ENCODE measurements at regions not wholly inside any gene's neighbourhood (a gene's known extent, or its start where the extent isn't known, plus 50 kb on each side); places are given as distances from the start of the nearest gene placed in this dataset.

DNA sequence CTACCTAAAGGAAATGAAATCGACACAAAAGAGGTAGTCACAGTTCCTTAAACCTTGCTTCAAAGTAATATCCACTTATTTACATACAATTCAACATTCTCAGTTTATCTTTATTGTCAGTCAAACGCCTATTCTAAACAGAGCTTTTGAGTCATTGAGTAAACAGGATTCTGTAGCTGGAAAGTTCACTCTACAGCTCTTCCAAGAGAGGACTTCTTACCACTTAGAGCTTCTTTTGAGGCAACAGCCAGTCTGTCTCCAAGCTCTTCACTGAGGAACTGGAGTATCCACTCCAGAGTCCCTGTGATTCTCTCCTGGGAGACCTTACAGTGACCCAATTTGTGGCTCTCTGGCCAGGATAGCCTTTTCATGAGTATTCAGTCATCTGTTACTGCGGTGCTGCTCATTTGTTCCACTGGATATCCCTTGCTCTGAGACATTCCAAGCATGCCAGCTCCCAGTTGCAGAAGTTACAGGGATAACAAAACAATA lies 210.9 kb upstream of the OSR1 start:
- no peak overlapping the region for H3K4me3 ChIP-seq (ENCODE audit: low read length)
- DNase-seq: no peak

DNA sequence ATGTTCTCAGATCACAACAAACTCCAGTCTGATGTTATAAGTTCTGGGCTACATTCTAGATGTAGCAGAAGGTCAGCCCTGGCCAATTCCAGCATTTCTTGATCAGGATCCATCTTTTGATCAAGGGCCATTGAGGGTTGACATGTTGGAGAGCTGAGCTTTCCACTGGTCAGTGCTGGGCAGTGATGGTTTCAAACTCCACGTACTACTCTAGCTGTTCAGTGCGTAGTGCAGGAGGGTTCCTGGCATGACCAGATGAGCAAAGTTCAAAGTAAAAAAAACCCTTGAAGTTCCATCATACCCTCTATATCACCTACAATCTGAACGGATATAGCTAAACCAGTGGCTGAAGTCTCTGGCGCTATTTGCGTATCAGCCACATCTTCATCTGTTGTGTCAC lies 210.4 kb upstream of the OSR1 start:
- Histone ChIP-seq H3K4me2 (ENCODE audit: low read depth, low read length) (no peak overlapping the region), H3K79me2 (ENCODE audit: low read length) (no peaks in the 10 kb centered on the region), H3K4me1 (ENCODE audit: low read length) (no peaks in the 10 kb centered on the region), H3K9ac (ENCODE audit: low read length) (no peak overlapping the region), H3K27ac (ENCODE audit: low read length) (no peak overlapping the region), H3F3A (ENCODE audit: insufficient read depth, low read length) (no peaks in the 10 kb centered on the region), H2AFZ (ENCODE audit: low read length) (no peak overlapping the region), H3K4me3 (ENCODE audit: low read length) (no peak overlapping the region), H4K20me1 (ENCODE audit: insufficient read depth, low read length) (no peaks in the 10 kb centered on the region), H3K27me3 (replicated peaks; ENCODE audit: insufficient read depth, low read length) (no peaks in the 10 kb centered on the region), H3K36me3 (replicated peaks; ENCODE audit: insufficient read depth, low read length) (no peaks in the 10 kb centered on the region), H3K9me3 (replicated peaks; ENCODE audit: insufficient read depth, low read length) (no peaks in the 10 kb centered on the region), H3K9me2 (replicated peaks; ENCODE audit: insufficient read depth, low read length) (no peaks in the 10 kb centered on the region)
- TF ChIP-seq EZH2 (optimal IDR thresholded peaks at IDR 0.05; ENCODE audit: low read depth, low read length) (no peak), EZH2phosphoT487 (IDR thresholded peaks at IDR 0.05; ENCODE audit: low read length) (no peak)
- TF ChIP-seq, protein P1, sequence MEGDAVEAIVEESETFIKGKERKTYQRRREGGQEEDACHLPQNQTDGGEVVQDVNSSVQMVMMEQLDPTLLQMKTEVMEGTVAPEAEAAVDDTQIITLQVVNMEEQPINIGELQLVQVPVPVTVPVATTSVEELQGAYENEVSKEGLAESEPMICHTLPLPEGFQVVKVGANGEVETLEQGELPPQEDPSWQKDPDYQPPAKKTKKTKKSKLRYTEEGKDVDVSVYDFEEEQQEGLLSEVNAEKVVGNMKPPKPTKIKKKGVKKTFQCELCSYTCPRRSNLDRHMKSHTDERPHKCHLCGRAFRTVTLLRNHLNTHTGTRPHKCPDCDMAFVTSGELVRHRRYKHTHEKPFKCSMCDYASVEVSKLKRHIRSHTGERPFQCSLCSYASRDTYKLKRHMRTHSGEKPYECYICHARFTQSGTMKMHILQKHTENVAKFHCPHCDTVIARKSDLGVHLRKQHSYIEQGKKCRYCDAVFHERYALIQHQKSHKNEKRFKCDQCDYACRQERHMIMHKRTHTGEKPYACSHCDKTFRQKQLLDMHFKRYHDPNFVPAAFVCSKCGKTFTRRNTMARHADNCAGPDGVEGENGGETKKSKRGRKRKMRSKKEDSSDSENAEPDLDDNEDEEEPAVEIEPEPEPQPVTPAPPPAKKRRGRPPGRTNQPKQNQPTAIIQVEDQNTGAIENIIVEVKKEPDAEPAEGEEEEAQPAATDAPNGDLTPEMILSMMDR (IDR thresholded peaks at IDR 0.05; ENCODE audit: low read length): no peak
- no peak for DNase-seq

More for the DNA sequence above, 210.9 kb upstream of the OSR1 start:
- Histone ChIP-seq H3K4me1 (ENCODE audit: low read length) (no peaks in the 10 kb centered on the region), H3K79me2 (ENCODE audit: low read length) (no peaks in the 10 kb centered on the region), H3K9me2 (replicated peaks; ENCODE audit: insufficient read depth, low read length) (no peaks in the 10 kb centered on the region), H3K36me3 (replicated peaks; ENCODE audit: insufficient read depth, low read length) (no peaks in the 10 kb centered on the region), H3K27me3 (replicated peaks; ENCODE audit: insufficient read depth, low read length) (no peaks in the 10 kb centered on the region), H2AFZ (ENCODE audit: low read length) (no peak overlapping the region), H3F3A (ENCODE audit: insufficient read depth, low read length) (no peaks in the 10 kb centered on the region), H3K4me2 (ENCODE audit: low read depth, low read length) (no peak overlapping the region), H4K20me1 (ENCODE audit: insufficient read depth, low read length) (no peaks in the 10 kb centered on the region), H3K9me3 (replicated peaks; ENCODE audit: insufficient read depth, low read length) (no peaks in the 10 kb centered on the region), H3K9ac (ENCODE audit: low read length) (no peak overlapping the region), H3K27ac (ENCODE audit: low read length) (no peak overlapping the region)
- TF ChIP-seq EZH2 (optimal IDR thresholded peaks at IDR 0.05; ENCODE audit: low read depth, low read length): no peak
- TF ChIP-seq, protein P1 (IDR thresholded peaks at IDR 0.05; ENCODE audit: low read length): no peak
- TF ChIP-seq EZH2phosphoT487 (IDR thresholded peaks at IDR 0.05; ENCODE audit: low read length): no peak

DNA sequence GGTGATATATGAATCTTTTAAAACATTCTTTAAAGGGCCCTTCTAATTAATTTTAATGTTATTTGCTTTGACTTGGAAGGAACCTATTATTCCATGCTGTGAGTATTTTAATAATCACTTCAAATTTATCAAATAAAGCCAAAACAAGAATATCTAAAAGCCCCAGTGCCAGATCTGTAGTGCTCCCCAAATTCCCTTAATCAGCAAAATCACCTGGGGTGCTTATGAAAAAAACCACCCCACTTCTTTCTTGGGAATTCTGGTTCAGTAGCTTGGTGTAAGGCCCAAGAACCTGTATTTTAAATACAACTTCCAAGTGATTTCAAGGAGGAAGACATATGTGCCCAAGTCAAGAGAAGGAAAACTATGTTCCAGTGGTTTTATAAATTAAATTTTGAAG lies 202.4 kb upstream of the OSR1 start:
- peak overlapping the region; percentile 72; the same call in 1 of the 2 replicates for H3K27ac ChIP-seq (ENCODE audit: low read length)
- H3K27me3 ChIP-seq (replicated peaks; ENCODE audit: insufficient read depth, low read length): no peaks in the 10 kb centered on the region
- H3K4me1 ChIP-seq (ENCODE audit: low read length): peaks cover 21% of the 10 kb centered on the region
- no peak for DNase-seq
- TF ChIP-seq, protein P1 (IDR thresholded peaks at IDR 0.05; ENCODE audit: low read length): no peak
- TF ChIP-seq EZH2 (optimal IDR thresholded peaks at IDR 0.05; ENCODE audit: low read depth, low read length) (no peak), EZH2phosphoT487 (IDR thresholded peaks at IDR 0.05; ENCODE audit: low read length) (no peak)
- peak overlapping the region; percentile 58; the same call in 1 of the 2 replicates for H3K4me2 ChIP-seq (ENCODE audit: low read depth, low read length)
- no peak overlapping the region for H2AFZ ChIP-seq (ENCODE audit: low read length)
- H3K4me3 ChIP-seq (ENCODE audit: low read length): no peak overlapping the region
- no peaks in the 10 kb centered on the region for H3K9me2 ChIP-seq (replicated peaks; ENCODE audit: insufficient read depth, low read length)
- no peaks in the 10 kb centered on the region for H3K79me2 ChIP-seq (ENCODE audit: low read length)
- H3F3A ChIP-seq (ENCODE audit: insufficient read depth, low read length): peaks cover 21% of the 10 kb centered on the region
- H3K9me3 ChIP-seq (replicated peaks; ENCODE audit: insufficient read depth, low read length): no peaks in the 10 kb centered on the region
- no peaks in the 10 kb centered on the region for H4K20me1 ChIP-seq (ENCODE audit: insufficient read depth, low read length)
- no peak overlapping the region for H3K9ac ChIP-seq (ENCODE audit: low read length)
- no peaks in the 10 kb centered on the region for H3K36me3 ChIP-seq (replicated peaks; ENCODE audit: insufficient read depth, low read length)

Measured in MM.1S (cell line).